Stimulated activated CD8-positive, alpha-beta memory T cell treated with anti-CD3 and anti-CD28 coated beads, Interleukin-4, amount 100 ng/mL, for 48 hours (primary cell): ENCODE measurements at regions not wholly inside any gene's neighbourhood (a gene's known extent, or its start where the extent isn't known, plus 50 kb on each side); places are given as distances from the start of the nearest gene placed in this dataset.

Source experiments
- DNase-seq: peaks from one replicate; pipeline ENCODE4 v3.0.0-alpha.2; 2020

DNA sequence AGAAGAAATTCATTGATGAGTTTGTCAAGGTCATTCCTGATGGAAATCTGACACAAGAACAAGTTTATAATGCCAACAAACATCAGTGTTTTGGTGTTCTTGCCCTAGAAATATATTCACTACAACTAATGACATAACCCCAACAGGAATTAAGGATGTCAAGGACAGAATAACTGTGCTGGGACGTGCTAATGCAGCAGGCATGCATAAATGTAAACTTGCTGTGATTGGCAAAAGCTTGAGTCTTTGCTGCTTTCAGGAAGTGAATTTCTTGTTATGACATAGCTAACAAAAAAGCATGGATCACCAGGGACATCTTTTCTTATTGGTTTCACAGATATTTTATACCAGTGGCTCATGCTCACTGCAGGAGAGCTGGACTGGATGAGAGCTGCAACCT is 144.6 kb downstream of the KCTD12 start:
- no peak for DNase-seq

GRCh38 chr13:76741046-76741445 is 145.2 kb downstream of the KCTD12 start:
- no peak for DNase-seq

- DNase-seq, result no peak
These were observed 147.6 kb downstream of the KCTD12 start for GRCh38 chr13:76738616-76739015.

DNA sequence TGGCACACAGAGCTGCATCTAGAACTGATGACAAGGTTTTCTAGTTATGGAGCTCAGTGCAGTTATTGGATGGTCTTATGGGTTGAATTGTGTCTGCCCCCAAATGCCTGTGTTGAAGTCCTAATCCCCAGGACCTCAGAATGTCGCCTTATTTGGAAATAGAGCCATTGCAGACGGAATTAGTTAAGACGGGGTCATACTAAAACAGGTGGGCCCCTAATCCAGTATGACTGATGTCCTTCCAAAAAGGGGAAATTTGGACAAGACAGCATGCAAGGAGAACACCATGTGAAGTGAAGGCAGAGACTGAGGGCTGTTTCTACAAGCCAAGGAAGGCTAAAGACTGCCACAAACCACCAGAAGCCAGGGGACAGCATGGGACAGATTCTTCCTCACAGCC is 148.7 kb downstream of the KCTD12 start:
- no peak for DNase-seq

- no peak for DNase-seq
These were observed 150.6 kb downstream of the KCTD12 start for GRCh38 chr13:76735641-76736040.

DNA sequence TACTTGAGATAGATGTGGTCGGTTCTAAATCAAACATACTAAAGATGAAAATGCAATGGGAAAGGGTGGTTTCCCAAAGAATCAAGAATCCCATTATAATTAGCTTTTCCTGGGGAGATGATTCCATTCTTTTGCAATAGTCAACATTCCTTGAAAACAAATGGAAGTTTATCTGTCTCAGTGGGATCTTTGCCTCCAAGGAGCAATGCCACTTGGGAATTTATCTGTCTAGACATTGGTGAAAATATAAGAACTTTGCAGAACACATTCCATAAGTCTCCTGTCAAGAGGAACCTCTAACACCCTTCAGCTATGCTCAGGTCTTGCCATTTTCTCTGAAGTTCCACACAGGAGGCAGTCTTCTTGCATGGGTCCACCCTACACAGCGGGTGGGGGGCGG is 152.5 kb downstream of the KCTD12 start:
- DNase-seq, result no peak

DNA sequence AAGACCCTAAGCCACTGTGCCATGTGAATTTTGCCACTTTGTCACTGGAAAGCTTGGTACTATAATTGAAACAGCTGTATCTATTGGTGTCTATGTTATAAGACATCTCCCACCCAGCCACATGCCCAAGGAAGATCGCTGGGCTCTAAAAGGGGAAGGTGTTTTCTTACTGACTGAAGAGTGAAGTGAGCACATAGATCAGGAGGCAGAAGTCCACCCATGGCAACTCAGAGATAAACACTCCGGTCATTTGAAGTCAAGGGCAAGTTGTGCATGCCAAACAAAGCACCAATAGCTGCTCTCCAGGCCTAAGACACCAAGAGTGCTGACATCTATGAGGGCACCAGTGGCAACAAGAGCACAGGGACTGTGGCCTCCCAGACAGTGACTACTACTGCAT is 153.8 kb downstream of the KCTD12 start:
- DNase-seq, result no peak

DNA sequence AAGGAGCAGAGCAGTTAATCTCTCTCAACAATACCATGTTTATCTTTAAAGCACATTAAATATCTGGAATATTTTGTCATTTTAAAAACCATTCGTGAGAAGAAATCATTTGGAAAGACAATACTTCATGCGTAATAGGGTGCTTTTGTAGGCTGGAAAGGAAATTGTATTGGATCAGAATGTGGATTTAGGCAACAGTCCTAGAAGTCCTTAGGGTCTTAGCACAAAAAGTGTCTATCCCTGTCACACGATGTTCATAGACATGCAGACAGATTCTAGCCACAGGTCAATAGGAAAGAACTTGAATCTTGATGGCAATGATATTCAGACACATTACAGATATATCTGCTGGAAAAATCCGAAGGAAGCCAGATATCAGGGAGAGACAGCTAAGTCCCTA is 156.0 kb downstream of the KCTD12 start:
- no peak for DNase-seq

- DNase-seq, result no peak
These were observed 156.5 kb downstream of the KCTD12 start for GRCh38 chr13:76729691-76730090.

DNA sequence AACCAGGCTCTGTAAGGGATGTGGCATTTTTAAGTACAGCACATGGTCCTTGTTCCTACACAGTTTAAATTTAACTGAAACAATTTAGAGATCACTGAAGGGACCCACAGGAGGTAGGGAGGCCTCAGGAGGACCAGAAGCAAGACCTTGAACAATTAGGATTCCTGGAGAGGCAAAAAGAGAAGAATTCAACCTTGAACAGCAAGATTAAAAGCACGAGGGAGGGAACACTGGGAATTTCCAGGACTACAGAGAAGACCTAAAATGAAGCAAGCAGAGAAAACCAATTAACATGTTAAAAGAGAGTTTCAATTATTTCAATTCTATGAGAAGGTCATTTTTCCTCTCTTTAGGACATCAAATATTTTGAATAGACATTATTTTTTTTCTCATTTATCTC is 160.3 kb downstream of the KCTD12 start:
- no peak for DNase-seq

GRCh38 chr13:76725211-76725610 is 161.0 kb downstream of the KCTD12 start:
- no peak for DNase-seq

GRCh38 chr13:76724421-76724820 is 161.8 kb downstream of the KCTD12 start:
- no peak for DNase-seq

- peak; percentile 23 for DNase-seq
These were observed 162.5 kb downstream of the KCTD12 start for GRCh38 chr13:76723551-76724232.

- no peak for DNase-seq
These were observed 163.4 kb downstream of the KCTD12 start for GRCh38 chr13:76722782-76723181.

GRCh38 chr13:76720821-76721220 is 165.4 kb downstream of the KCTD12 start:
- DNase-seq, result no peak

DNA sequence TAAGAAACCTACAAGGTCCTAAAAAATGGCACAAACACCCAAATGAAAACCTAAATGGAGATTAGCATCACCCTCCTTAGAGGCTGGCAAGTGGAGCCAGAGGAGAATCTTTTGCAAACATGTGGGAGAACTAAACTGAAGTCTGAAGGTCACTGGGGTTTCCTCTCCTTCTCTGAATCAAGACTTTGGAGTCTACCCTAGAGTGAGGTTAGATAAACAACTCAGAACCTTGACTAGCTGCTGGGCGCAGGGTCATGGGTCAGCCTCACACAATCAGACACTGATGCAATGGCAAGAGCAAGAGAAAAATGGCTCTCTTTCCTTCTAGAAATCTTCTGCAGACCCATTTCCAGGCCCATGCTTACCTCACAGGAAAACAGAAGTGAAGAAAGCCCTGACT is 165.8 kb downstream of the KCTD12 start:
- DNase-seq, result no peak

GRCh38 chr13:76719955-76720354 is 166.2 kb downstream of the KCTD12 start:
- DNase-seq, result no peak

DNA sequence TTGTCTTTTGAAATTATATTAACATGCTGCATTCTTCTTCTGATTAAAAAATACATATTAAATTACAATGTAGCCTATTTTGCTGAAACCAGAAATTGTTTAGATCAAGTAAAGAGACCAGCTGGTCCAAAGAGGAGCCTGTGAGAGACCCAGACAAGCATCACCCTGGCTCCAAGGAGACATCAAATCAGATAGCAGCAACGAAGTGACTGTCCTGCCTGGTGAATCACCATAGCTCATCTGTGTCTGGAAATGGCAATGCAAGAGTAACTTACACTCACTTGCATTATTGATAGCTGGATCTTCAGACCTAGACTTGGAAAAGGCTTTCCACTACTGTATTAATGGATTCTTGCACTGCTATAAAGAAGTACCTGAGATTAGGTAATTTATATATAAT is 169.1 kb downstream of the KCTD12 start:
- no peak for DNase-seq

- no peak for DNase-seq
These were observed 170.6 kb downstream of the KCTD12 start for GRCh38 chr13:76715621-76716020.

GRCh38 chr13:76715075-76715474 is 171.1 kb downstream of the KCTD12 start:
- DNase-seq, result no peak

- no peak for DNase-seq
These were observed 172.9 kb downstream of the KCTD12 start for GRCh38 chr13:76713280-76713679.

DNA sequence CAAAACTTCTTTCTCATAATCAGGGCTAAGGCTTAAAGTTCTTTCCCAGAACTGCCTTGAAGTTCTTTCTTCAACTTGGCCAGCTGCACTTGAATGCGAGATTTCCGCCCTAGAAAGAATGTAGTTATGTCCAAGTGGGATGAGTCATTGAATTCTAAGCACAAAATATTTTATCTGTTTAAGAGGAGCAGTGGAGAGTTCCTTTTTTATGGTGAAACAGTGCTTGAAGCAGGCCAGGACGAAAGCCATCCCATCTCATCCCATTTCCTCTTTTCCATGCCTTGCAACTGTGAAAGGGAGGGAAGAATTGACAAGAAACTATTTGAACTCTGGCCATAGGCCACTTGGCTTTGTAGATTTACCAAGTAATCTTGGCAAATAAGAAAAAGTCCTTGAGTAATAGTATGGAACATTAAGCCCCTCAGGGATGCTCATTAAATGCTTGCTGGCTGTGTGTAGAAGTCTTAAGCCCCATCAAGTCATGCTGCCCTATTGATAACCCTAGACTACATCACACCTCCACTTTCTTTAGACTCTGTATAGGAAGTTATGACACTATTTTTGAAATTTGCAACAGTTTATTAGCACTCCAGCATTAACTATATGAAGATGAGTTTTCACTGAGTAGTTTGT is 174.5 kb downstream of the KCTD12 start:
- DNase-seq, result no peak

GRCh38 chr13:76709851-76710250 is 176.4 kb downstream of the KCTD12 start:
- no peak for DNase-seq

DNA sequence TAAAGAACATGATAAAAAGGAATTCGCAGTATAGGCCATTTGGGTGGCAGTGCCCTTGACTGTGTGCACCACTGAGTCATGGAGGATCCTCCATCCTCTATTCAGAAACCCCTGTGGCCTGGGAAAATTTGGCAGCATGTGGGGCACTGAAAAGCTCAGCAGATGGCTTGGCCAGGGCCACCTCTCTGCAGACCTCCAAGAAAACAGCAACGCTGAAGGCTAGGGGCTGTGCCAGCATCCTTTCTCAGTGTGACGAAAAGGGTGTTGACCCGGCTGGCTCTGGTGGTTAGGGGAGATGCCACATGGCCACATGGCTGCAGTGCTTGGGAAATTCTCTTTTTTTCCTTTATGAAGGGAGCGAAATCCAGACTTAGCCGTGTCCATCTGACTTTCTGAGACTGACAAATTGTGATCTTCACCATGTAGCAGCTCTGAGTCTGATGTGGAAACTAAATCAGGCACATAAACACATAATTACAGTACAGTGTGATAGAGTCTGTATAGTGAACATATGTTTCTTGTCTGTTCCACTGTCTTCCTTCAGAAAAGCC is 178.0 kb downstream of the KCTD12 start:
- no peak for DNase-seq

DNA sequence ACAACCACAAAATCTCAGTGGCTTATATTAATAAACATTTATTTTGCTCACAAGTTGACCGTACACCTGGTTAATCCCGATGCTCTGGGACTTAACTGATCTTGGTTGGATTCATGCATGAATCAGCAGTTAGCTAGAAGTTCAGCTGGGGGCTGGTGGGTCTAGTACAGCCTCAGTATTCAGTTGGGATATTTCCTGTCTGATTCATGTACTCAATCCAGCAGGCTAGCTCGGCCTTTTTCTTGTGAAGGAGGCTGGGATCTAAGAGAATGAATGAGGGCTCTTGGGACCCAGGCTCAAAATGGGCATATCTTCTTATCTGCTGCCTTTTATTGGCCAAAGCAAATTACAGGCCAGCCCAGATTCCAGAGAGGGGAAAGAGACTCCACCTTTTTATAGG is 178.8 kb downstream of the KCTD12 start:
- DNase-seq, result no peak
